Smooth muscle cell (in vitro differentiated cells): ENCODE measurements at regions not wholly inside any gene's neighbourhood (a gene's known extent, or its start where the extent isn't known, plus 50 kb on each side); places are given as distances from the start of the nearest gene placed in this dataset.

Experiments
- DNase-seq: peaks from one replicate; lab custom pipeline; 2025; ENCODE audit not compliant: unreplicated experiment; lab: John Stamatoyannopoulos, UW
- H2AFZ ChIP-seq: fragments of 200-600 bp; sonication (generic); 2 replicates; pipeline ENCODE4 v1.6.0; 2016; ENCODE audit warnings: antibody characterized with exemption, low read depth, mild to moderate bottlenecking
- H3F3A ChIP-seq: fragments of 200-600 bp; sonication (generic); 2 replicates; pipeline ENCODE4 v1.6.0; 2017; ENCODE audit warnings: antibody characterized with exemption, low read depth
- H3K27ac ChIP-seq: fragments of 200-600 bp; sonication (generic); 2 replicates; pipeline ENCODE4 v1.5.1; 2016; ENCODE audit warnings: low read depth, mild to moderate bottlenecking
- H3K27me3 ChIP-seq: fragments of 200-600 bp; sonication (generic); 2 replicates; pipeline ENCODE4 v1.6.1; 2016; ENCODE audit warnings: low read depth, mild to moderate bottlenecking
- H3K36me3 ChIP-seq: fragments of 200-600 bp; sonication (generic); 2 replicates; pipeline ENCODE4 v1.5.1; 2016; ENCODE audit warnings: low read depth
- H3K4me1 ChIP-seq: fragments of 200-600 bp; sonication (generic); 2 replicates; pipeline ENCODE4 v1.5.1; 2016; ENCODE audit warnings: low read depth
- H3K4me2 ChIP-seq: fragments of 200-600 bp; sonication (generic); 2 replicates; pipeline ENCODE4 v1.6.0; 2016; ENCODE audit warnings: mild to moderate bottlenecking
- H3K4me3 ChIP-seq: fragments of 200-600 bp; sonication (generic); 2 replicates; pipeline ENCODE4 v1.5.1; 2016; ENCODE audit warnings: mild to moderate bottlenecking
- H3K79me2 ChIP-seq: fragments of 200-600 bp; sonication (generic); 2 replicates; pipeline ENCODE4 v1.6.0; 2016; ENCODE audit warnings: low read depth, mild to moderate bottlenecking
- H3K9ac ChIP-seq: fragments of 200-600 bp; sonication (generic); 2 replicates; pipeline ENCODE4 v1.6.0; 2016; ENCODE audit warnings: low read depth
- H3K9me3 ChIP-seq: fragments of 200-600 bp; sonication (generic); replicated peaks from 2 replicates; pipeline ENCODE4 v1.5.1; 2016; ENCODE audit warnings: low read depth
- H4K20me1 ChIP-seq: fragments of 200-600 bp; sonication (generic); 2 replicates; pipeline ENCODE4 v1.6.0; 2016; ENCODE audit warnings: low read depth
- CTCF ChIP-seq: fragments of 200-600 bp; sonication (generic); IDR thresholded peaks from 2 replicates; pipeline ENCODE4 v1.5.1; 2017; ENCODE audit warnings: borderline replicate concordance, mild to moderate bottlenecking, antibody characterized with exemption; ENCODE audit not compliant: insufficient read depth, poor library complexity, severe bottlenecking
- WGBS: methylation state at CpG from one replicate; pipeline ENCODE4 v1.1.7; 2016; ENCODE audit warnings: low lambda C conversion rate; 5-methylcytosine and 5-hydroxymethylcytosine counted together

- Histone ChIP-seq H2AFZ (no peak overlapping the region), H3K36me3 (no peaks in the 10 kb centered on the region), H3K4me3 (no peak overlapping the region), H3K9ac (no peak overlapping the region), H3K4me2 (no peak overlapping the region), H3K4me1 (peaks cover 27% of the 10 kb centered on the region), H3F3A (no peaks in the 10 kb centered on the region), H3K27ac (no peak overlapping the region), H3K27me3 (peaks cover 4% of the 10 kb centered on the region), H3K9me3 (no peaks in the 10 kb centered on the region), H3K79me2 (no peaks in the 10 kb centered on the region), H4K20me1 (no peaks in the 10 kb centered on the region)
- no peak for TF ChIP-seq CTCF
- WGBS, result 97% methylated on average over 12 of the region's 12 CpGs
- no peak for DNase-seq
These were observed 741.8 kb upstream of the SALL3 start for GRCh38 chr18:78237864-78238263.

GRCh38 chr18:78238404-78239089 lies 741.1 kb upstream of the SALL3 start:
- 83% methylated on average over 26 of the region's 46 CpGs for WGBS
- peaks cover 28% of the 10 kb centered on the region for H3K4me1 ChIP-seq
- no peak overlapping the region for H3K4me3 ChIP-seq
- no peaks in the 10 kb centered on the region for H3K9me3 ChIP-seq
- no peak for TF ChIP-seq CTCF
- H2AFZ ChIP-seq, result no peak overlapping the region
- no peak overlapping the region for H3K9ac ChIP-seq
- no peak for DNase-seq
- H3K4me2 ChIP-seq, result no peak overlapping the region
- no peaks in the 10 kb centered on the region for H4K20me1 ChIP-seq
- H3K27me3 ChIP-seq, result peaks cover under 1% of the 10 kb centered on the region
- H3K27ac ChIP-seq, result no peak overlapping the region
- H3K79me2 ChIP-seq, result no peaks in the 10 kb centered on the region
- no peaks in the 10 kb centered on the region for H3F3A ChIP-seq
- H3K36me3 ChIP-seq, result no peaks in the 10 kb centered on the region

GRCh38 chr18:78239090-78239457 lies 740.5 kb upstream of the SALL3 start:
- no peak for TF ChIP-seq CTCF
- no peak for DNase-seq
- Histone ChIP-seq H3K9ac (no peak overlapping the region), H3F3A (no peaks in the 10 kb centered on the region), H3K4me3 (no peak overlapping the region), H3K4me2 (no peak overlapping the region), H3K9me3 (no peaks in the 10 kb centered on the region), H2AFZ (no peak overlapping the region), H3K27ac (no peak overlapping the region), H3K27me3 (no peaks in the 10 kb centered on the region), H3K79me2 (no peaks in the 10 kb centered on the region), H4K20me1 (no peaks in the 10 kb centered on the region), H3K36me3 (no peaks in the 10 kb centered on the region), H3K4me1 (peaks cover 28% of the 10 kb centered on the region)
- 95% methylated on average over 17 of the region's 17 CpGs for WGBS

GRCh38 chr18:78240101-78240500 lies 739.5 kb upstream of the SALL3 start:
- Histone ChIP-seq H3K4me3 (no peak overlapping the region), H3K9me3 (no peaks in the 10 kb centered on the region), H3K27ac (no peak overlapping the region), H3F3A (no peaks in the 10 kb centered on the region), H4K20me1 (no peaks in the 10 kb centered on the region), H2AFZ (no peak overlapping the region), H3K27me3 (no peaks in the 10 kb centered on the region), H3K4me1 (peaks cover 28% of the 10 kb centered on the region), H3K36me3 (no peaks in the 10 kb centered on the region), H3K4me2 (no peak overlapping the region), H3K79me2 (no peaks in the 10 kb centered on the region), H3K9ac (no peak overlapping the region)
- 79% methylated on average over 13 of the region's 13 CpGs for WGBS
- DNase-seq, result no peak
- TF ChIP-seq CTCF, result no peak
